Germinal center (tissue), 1 donor: ENCODE measurements at regions not wholly inside any gene's neighbourhood (a gene's known extent, or its start where the extent isn't known, plus 50 kb on each side); places are given as distances from the start of the nearest gene placed in this dataset.

Source experiments
- DNase-seq: peaks from one replicate; pipeline ENCODE4 v3.0.0; 2012; ENCODE audit warnings: mixed read lengths, low spot score

- no peak for DNase-seq
Observed at GRCh38 chr6:113414511-113414910, 442.6 kb upstream of the MARCKS start.

- no peak for DNase-seq
Observed at GRCh38 chr6:113416170-113416569, 441.0 kb upstream of the MARCKS start.

- DNase-seq, result no peak
Observed at GRCh38 chr6:113420290-113420689, 436.9 kb upstream of the MARCKS start.

GRCh38 chr6:113421997-113422396, 435.1 kb upstream of the MARCKS start:
- DNase-seq, result no peak

- DNase-seq, result no peak
Observed at GRCh38 chr6:113423956-113424355, 433.2 kb upstream of the MARCKS start.

GRCh38 chr6:113425977-113426660, 431.0 kb upstream of the MARCKS start:
- DNase-seq, result no peak

- DNase-seq, result no peak
Observed at GRCh38 chr6:113427617-113428016, 429.5 kb upstream of the MARCKS start.

- no peak for DNase-seq
Observed at GRCh38 chr6:113428702-113429101, 428.4 kb upstream of the MARCKS start.

GRCh38 chr6:113432521-113433334, 424.4 kb upstream of the MARCKS start:
- DNase-seq, result no peak

- no peak for DNase-seq
Observed at GRCh38 chr6:113433335-113433991, 423.7 kb upstream of the MARCKS start.

GRCh38 chr6:113434641-113435040, 422.5 kb upstream of the MARCKS start:
- DNase-seq, result no peak

GRCh38 chr6:113437566-113437965, 419.6 kb upstream of the MARCKS start:
- no peak for DNase-seq

GRCh38 chr6:113439866-113440265, 417.3 kb upstream of the MARCKS start:
- DNase-seq, result no peak

- no peak for DNase-seq
Observed at GRCh38 chr6:113442040-113442439, 415.1 kb upstream of the MARCKS start.

GRCh38 chr6:113445201-113445600, 411.9 kb upstream of the MARCKS start:
- no peak for DNase-seq

- no peak for DNase-seq
Observed at GRCh38 chr6:113447088-113447831, 409.9 kb upstream of the MARCKS start.

GRCh38 chr6:113449051-113449450, 408.1 kb upstream of the MARCKS start:
- DNase-seq, result no peak

GRCh38 chr6:113450061-113450465, 407.1 kb upstream of the MARCKS start:
- no peak for DNase-seq

GRCh38 chr6:113451049-113451448, 406.1 kb upstream of the MARCKS start:
- DNase-seq, result no peak

GRCh38 chr6:113457198-113457597, 399.9 kb upstream of the MARCKS start:
- no peak for DNase-seq

- DNase-seq, result no peak
Observed at GRCh38 chr6:113457751-113458150, 399.4 kb upstream of the MARCKS start.

- DNase-seq, result no peak
Observed at GRCh38 chr6:113458368-113459010, 398.7 kb upstream of the MARCKS start.
